ENCODE measurements at regions not wholly inside any gene's neighbourhood (a gene's known extent, or its start where the extent isn't known, plus 50 kb on each side); places are given as distances from the start of the nearest gene placed in this dataset.
"Not testable (repeated sequence)": the region's sequence is repeated elsewhere in the genome, so short reads cannot be mapped to it uniquely, and the experiment has no call there.

- peak; percentile 58 for DNase-seq
Measured at GRCh38 chr5:99037668-99038067, 108.9 kb upstream of the CHD1 start.

- DNase-seq, result no peak
Measured at GRCh38 chr5:99035942-99036341, 107.1 kb upstream of the CHD1 start.

- DNase-seq, result no peak
Measured at GRCh38 chr5:99034336-99034735, 105.5 kb upstream of the CHD1 start.

- no peak for DNase-seq
Measured at GRCh38 chr5:99033014-99033900, 104.5 kb upstream of the CHD1 start.

- no peak for DNase-seq
Measured at GRCh38 chr5:99032234-99033013, 103.6 kb upstream of the CHD1 start.

- DNase-seq, result no peak
Measured at GRCh38 chr5:99030906-99031440, 102.2 kb upstream of the CHD1 start.

GRCh38 chr5:99029172-99029571 is 100.4 kb upstream of the CHD1 start:
- no peak for DNase-seq

GRCh38 chr5:99028170-99028569 is 99.4 kb upstream of the CHD1 start:
- not testable (repeated sequence) for DNase-seq

GRCh38 chr5:99025298-99026045 is 96.7 kb upstream of the CHD1 start:
- DNase-seq, result no peak

- no peak for DNase-seq
Measured at GRCh38 chr5:99023330-99023729, 94.5 kb upstream of the CHD1 start.

GRCh38 chr5:99022250-99022649 is 93.4 kb upstream of the CHD1 start:
- DNase-seq, result no peak

- no peak for DNase-seq
Measured at GRCh38 chr5:99020698-99021048, 91.9 kb upstream of the CHD1 start.

GRCh38 chr5:99019812-99020697 is 91.2 kb upstream of the CHD1 start:
- DNase-seq, result no peak

GRCh38 chr5:99019254-99019653 is 90.4 kb upstream of the CHD1 start:
- DNase-seq, result no peak

GRCh38 chr5:99010294-99010693 is 81.5 kb upstream of the CHD1 start:
- DNase-seq, result no peak

GRCh38 chr5:99008009-99008408 is 79.2 kb upstream of the CHD1 start:
- DNase-seq, result not testable (repeated sequence)

GRCh38 chr5:99005506-99005905 is 76.7 kb upstream of the CHD1 start:
- DNase-seq, result no peak

GRCh38 chr5:99004960-99005359 is 76.2 kb upstream of the CHD1 start:
- no peak for DNase-seq

GRCh38 chr5:99000876-99001275 is 72.1 kb upstream of the CHD1 start:
- DNase-seq, result no peak

GRCh38 chr5:99000221-99000620 is 71.4 kb upstream of the CHD1 start:
- DNase-seq, result no peak

GRCh38 chr5:98999631-99000030 is 70.8 kb upstream of the CHD1 start:
- DNase-seq, result no peak

- DNase-seq, result no peak
Measured at GRCh38 chr5:98997000-98997399, 68.2 kb upstream of the CHD1 start.
